ENCODE measurements at regions not wholly inside any gene's neighbourhood (a gene's known extent, or its start where the extent isn't known, plus 50 kb on each side); places are given as distances from the start of the nearest gene placed in this dataset.

DNA sequence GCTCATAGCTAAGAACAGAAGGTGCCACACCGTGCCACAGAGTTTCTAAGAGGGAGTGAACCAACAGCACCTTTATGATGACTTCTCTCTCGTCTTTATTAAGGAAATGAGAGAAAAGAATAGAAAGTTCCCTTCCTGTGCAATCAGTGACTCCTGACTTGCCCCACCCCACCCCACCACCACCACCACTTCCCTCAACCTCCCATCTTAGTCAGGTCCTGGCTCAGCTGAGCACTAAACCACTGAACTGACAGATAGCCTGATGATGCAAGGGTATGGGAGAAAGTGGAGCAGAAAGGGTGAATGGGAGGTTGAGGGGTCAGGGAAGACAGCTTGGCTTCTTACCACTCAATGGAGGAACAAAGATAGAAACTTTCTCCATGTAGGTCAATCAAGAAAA lies 75.2 kb upstream of the RMDN2 start:
- intact Hi-C loops (cut with DNase I; ENCODE audit: low total_unique reads): no loop called here
- no peaks in the 10 kb centered on the region for H3K9me3 ChIP-seq
- DNase-seq: no peak
- peaks cover 8 to 35% (median 19%) of the 10 kb centered on the region in 6 donors for H3K4me1 ChIP-seq
- no peak overlapping the region for H3K4me3 ChIP-seq
- H3K27me3 ChIP-seq (replicated peaks in 1 of 7): peaks cover 0 to 3% (median 0%) of the 10 kb centered on the region in 7 donors
- no peak for TF ChIP-seq POLR2AphosphoS5 (IDR thresholded peaks at IDR 0.05)
- no peak for TF ChIP-seq POLR2A (IDR thresholded peaks at IDR 0.05)
- TF ChIP-seq, protein P1, sequence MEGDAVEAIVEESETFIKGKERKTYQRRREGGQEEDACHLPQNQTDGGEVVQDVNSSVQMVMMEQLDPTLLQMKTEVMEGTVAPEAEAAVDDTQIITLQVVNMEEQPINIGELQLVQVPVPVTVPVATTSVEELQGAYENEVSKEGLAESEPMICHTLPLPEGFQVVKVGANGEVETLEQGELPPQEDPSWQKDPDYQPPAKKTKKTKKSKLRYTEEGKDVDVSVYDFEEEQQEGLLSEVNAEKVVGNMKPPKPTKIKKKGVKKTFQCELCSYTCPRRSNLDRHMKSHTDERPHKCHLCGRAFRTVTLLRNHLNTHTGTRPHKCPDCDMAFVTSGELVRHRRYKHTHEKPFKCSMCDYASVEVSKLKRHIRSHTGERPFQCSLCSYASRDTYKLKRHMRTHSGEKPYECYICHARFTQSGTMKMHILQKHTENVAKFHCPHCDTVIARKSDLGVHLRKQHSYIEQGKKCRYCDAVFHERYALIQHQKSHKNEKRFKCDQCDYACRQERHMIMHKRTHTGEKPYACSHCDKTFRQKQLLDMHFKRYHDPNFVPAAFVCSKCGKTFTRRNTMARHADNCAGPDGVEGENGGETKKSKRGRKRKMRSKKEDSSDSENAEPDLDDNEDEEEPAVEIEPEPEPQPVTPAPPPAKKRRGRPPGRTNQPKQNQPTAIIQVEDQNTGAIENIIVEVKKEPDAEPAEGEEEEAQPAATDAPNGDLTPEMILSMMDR (IDR thresholded peaks at IDR 0.05 in 8 of 11, conservative IDR thresholded peaks at IDR 0.05 in 3 of 11): no peak
- WGBS, 5 donors: 47 to 74% (median 55%) methylated on average over 2 of the region's 2 CpGs
- no peak overlapping the region for H3K27ac ChIP-seq
- H3K36me3 ChIP-seq: no peaks in the 10 kb centered on the region

DNA sequence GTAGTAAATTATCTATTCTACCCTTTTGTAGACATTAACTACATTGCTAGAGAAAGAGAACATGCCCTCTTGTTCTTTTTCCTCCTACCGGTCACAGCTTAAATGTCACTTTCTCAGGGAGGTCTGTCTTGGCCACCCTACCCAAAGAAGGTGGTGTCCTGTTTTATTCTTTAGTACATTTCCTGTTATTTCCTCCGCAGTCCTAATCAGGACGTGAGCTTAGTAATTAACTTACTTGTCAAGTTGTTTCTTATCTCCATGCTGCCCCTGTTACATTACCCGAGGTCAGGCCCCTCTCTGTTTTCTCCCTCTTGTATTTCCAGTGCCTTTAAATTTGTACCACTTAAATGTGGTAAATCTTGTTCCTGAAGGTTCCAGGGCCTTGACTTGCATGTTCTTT lies 73.7 kb upstream of the RMDN2 start:
- Histone ChIP-seq H3K27me3 (replicated peaks in 1 of 7) (peaks cover 0 to 3% (median 0%) of the 10 kb centered on the region in 7 donors), H3K36me3 (no peaks in the 10 kb centered on the region), H3K9me3 (no peaks in the 10 kb centered on the region), H3K4me3 (no peak overlapping the region), H3K4me1 (peaks cover 19 to 50% (median 33%) of the 10 kb centered on the region in 6 donors), H3K27ac (peak overlapping the region; percentile 2 to 73 (median 60))
- intact Hi-C loops (cut with DNase I; ENCODE audit: low total_unique reads): no loop called here
- no peak for DNase-seq
- no peak for TF ChIP-seq POLR2A (IDR thresholded peaks at IDR 0.05)
- TF ChIP-seq POLR2AphosphoS5 (IDR thresholded peaks at IDR 0.05): no peak
- TF ChIP-seq, protein P1 (IDR thresholded peaks at IDR 0.05 in 8 of 11, conservative IDR thresholded peaks at IDR 0.05 in 3 of 11): no peak
- WGBS, 5 donors: 11 to 23% (median 16%) methylated on average over 4 of the region's 4 CpGs

DNA sequence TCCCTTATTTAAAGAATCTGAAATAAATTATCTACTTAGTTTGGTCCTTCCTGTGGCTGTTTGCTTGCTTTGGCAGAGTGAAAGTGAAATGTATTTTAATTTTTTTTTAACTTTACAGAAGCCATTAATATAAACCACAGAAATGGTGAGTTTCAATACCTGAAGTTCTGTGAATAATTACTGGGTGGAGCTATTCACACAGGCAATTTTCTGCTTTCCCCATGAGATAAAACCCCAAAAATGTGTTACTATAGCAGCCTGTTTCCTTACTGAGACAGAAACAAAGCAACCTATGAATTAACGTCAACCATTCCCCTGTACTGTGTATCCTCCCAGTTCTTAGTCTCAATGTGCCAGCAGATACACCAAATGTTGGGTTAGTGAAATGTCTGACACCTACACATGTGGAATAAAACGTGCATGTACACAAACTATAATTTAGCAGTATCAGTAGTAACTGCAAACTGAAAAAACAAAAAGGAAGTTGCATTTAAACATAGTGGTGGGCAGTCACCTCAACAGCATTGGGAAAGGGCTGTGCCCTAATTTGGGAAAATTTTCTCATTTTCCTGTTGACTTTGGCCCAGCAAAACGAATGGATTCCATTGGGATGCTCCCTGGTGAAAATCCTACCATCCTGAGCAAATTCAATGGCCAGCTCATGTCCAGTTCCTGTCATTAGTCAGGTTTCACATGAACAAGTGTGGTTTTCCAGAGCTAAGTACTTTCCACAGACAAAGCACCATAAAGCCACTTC lies 73.1 kb upstream of the RMDN2 start:
- H3K4me1 ChIP-seq: peaks cover 19 to 55% (median 38%) of the 10 kb centered on the region in 6 donors
- H3K27ac ChIP-seq: peak overlapping the region in 7 of 8 donors; percentile 41 to 73 (median 61)
- TF ChIP-seq, protein P1 (IDR thresholded peaks at IDR 0.05 in 8 of 11, conservative IDR thresholded peaks at IDR 0.05 in 3 of 11): no peak
- TF ChIP-seq POLR2A (IDR thresholded peaks at IDR 0.05): no peak
- TF ChIP-seq POLR2AphosphoS5 (IDR thresholded peaks at IDR 0.05): no peak
- peaks cover 0 to 3% (median 0%) of the 10 kb centered on the region in 7 donors for H3K27me3 ChIP-seq (replicated peaks in 1 of 7)
- H3K36me3 ChIP-seq: no peaks in the 10 kb centered on the region
- intact Hi-C loops (cut with DNase I; ENCODE audit: low total_unique reads): no loop called here
- no peak overlapping the region for H3K4me3 ChIP-seq
- H3K9me3 ChIP-seq: no peaks in the 10 kb centered on the region
- no peak for DNase-seq
- WGBS, 5 donors: 24 to 40% (median 33%) methylated on average over 3 of the region's 3 CpGs

DNA sequence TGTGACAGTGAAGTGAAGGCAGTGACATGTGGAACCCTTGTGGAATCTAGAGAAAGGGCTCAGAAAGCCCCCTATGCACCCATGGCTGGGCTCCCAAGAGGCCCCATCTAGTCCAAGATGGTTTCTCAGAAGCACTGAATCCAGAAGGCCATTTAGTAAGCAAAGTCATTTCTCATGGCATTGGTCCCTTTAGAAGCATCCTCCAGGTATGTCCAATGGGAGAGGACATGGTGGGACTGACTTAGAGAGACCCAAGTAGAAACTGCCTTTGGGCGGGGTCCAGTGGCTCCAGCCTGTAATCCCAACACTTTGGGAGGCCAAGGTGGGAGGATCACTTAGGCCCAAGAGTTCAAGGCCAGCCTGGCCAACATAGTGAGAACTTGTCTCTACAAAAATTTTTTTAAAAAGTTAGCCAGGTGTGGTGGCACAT lies 72.5 kb upstream of the RMDN2 start:
- H3K36me3 ChIP-seq: no peaks in the 10 kb centered on the region
- peaks cover 0 to 1% (median 0%) of the 10 kb centered on the region in 7 donors for H3K27me3 ChIP-seq (replicated peaks in 1 of 7)
- peak overlapping the region in 3 of 8 donors; percentile 60 to 70 (median 66) for H3K27ac ChIP-seq
- no peak for DNase-seq
- no peaks in the 10 kb centered on the region for H3K9me3 ChIP-seq
- TF ChIP-seq, protein P1 (IDR thresholded peaks at IDR 0.05 in 8 of 11, conservative IDR thresholded peaks at IDR 0.05 in 3 of 11): no peak
- TF ChIP-seq POLR2A (IDR thresholded peaks at IDR 0.05) (no peak), POLR2AphosphoS5 (IDR thresholded peaks at IDR 0.05) (no peak)
- 95 to 100% (median 100%) methylated on average over 1 of the region's 1 CpG for WGBS, 5 donors
- H3K4me3 ChIP-seq: no peak overlapping the region
- peaks cover 19 to 55% (median 38%) of the 10 kb centered on the region in 6 donors for H3K4me1 ChIP-seq
- intact Hi-C loops (cut with DNase I; ENCODE audit: low total_unique reads): no loop called here
